Calu3 (cell line): ENCODE measurements at regions not wholly inside any gene's neighbourhood (a gene's known extent, or its start where the extent isn't known, plus 50 kb on each side); places are given as distances from the start of the nearest gene placed in this dataset.

ENCODE experiments used
- BruUV-seq: library from RNA; stranded (reverse); fragments of 400-500 nt; replicated peaks from 2 replicates; lab custom pipeline; 2021; lab: Mats Ljungman, UMichigan
- CTCF ChIA-PET: fragments of 300-600 bp; sonication (Branson Sonifier 250); formaldehyde crosslinking; loops from one replicate; lab custom pipeline; 2022; ENCODE audit warnings: antibody characterized with exemption; lab: Charles Lee
- DNase-seq: peaks from one replicate; pipeline ENCODE4 v3.0.0; 2022
- H3K27ac Mint-ChIP-seq: one replicate; pipeline ENCODE4 v1.8.0; 2022; ENCODE audit warnings: mixed read lengths; ENCODE audit not compliant: unreplicated experiment
- H3K27me3 Mint-ChIP-seq: one replicate; pipeline ENCODE4 v1.8.0; 2022; ENCODE audit warnings: mixed read lengths; ENCODE audit not compliant: unreplicated experiment
- H3K36me3 Mint-ChIP-seq: one replicate; pipeline ENCODE4 v1.8.0; 2022; ENCODE audit warnings: mild to moderate bottlenecking, moderate library complexity, mixed read lengths; ENCODE audit not compliant: insufficient read depth, unreplicated experiment
- H3K4me1 Mint-ChIP-seq: one replicate; pipeline ENCODE4 v1.8.0; 2022; ENCODE audit warnings: mild to moderate bottlenecking, low read depth, mixed read lengths; ENCODE audit not compliant: unreplicated experiment
- H3K4me3 Mint-ChIP-seq: one replicate; pipeline ENCODE4 v1.8.0; 2022; ENCODE audit warnings: mild to moderate bottlenecking, low read depth, moderate library complexity, mixed read lengths; ENCODE audit not compliant: unreplicated experiment
- H3K9me3 Mint-ChIP-seq: one replicate; pipeline ENCODE4 v1.8.0; 2022; ENCODE audit warnings: low read depth, mixed read lengths; ENCODE audit not compliant: unreplicated experiment
- CTCF ChIP-seq: fragments of 200-600 bp; IDR thresholded peaks from one replicate; pipeline ENCODE4 v1.8.0; 2022; ENCODE audit warnings: antibody characterized with exemption; ENCODE audit not compliant: unreplicated experiment
- intact Hi-C: fragments of 100-400 bp; cut with micrococcal nuclease; formaldehyde crosslinking; loops from one replicate; pipeline ENCODE4 v1.10.0; 2022; ENCODE audit not compliant: unreplicated experiment

GRCh38 chr16:63096857-63097256, 1060.6 kb upstream of the CDH8 start:
- TF ChIP-seq CTCF, result no peak
- no TSS peak for BruUV-seq
- H3K4me3 Mint-ChIP-seq, result no peak overlapping the region
- CTCF ChIA-PET, result no interaction called here
- H3K36me3 Mint-ChIP-seq, result no peaks in the 10 kb centered on the region
- no peaks in the 10 kb centered on the region for H3K4me1 Mint-ChIP-seq
- DNase-seq, result no peak
- H3K9me3 Mint-ChIP-seq, result peaks cover 5% of the 10 kb centered on the region
- intact Hi-C loops, result no loop called here
- H3K27ac Mint-ChIP-seq, result no peak overlapping the region
- no peaks in the 10 kb centered on the region for H3K27me3 Mint-ChIP-seq

- no peak for DNase-seq
- no peak for TF ChIP-seq CTCF
- intact Hi-C loops, result no loop called here
- H3K27me3 Mint-ChIP-seq, result no peaks in the 10 kb centered on the region
- no TSS peak for BruUV-seq
- CTCF ChIA-PET, result no interaction called here
- no peak overlapping the region for H3K4me3 Mint-ChIP-seq
- H3K4me1 Mint-ChIP-seq, result no peaks in the 10 kb centered on the region
- H3K36me3 Mint-ChIP-seq, result no peaks in the 10 kb centered on the region
- H3K27ac Mint-ChIP-seq, result no peak overlapping the region
- H3K9me3 Mint-ChIP-seq, result peaks cover 9% of the 10 kb centered on the region
Measured at GRCh38 chr16:63092736-63093135, 1056.5 kb upstream of the CDH8 start.

GRCh38 chr16:63082101-63082500, 1045.9 kb upstream of the CDH8 start:
- BruUV-seq, result no TSS peak
- Mint-ChIP-seq H3K4me1 (no peaks in the 10 kb centered on the region), H3K36me3 (no peaks in the 10 kb centered on the region), H3K9me3 (peaks cover 9% of the 10 kb centered on the region), H3K4me3 (no peak overlapping the region), H3K27me3 (no peaks in the 10 kb centered on the region), H3K27ac (no peak overlapping the region)
- no peak for TF ChIP-seq CTCF
- DNase-seq, result no peak
- CTCF ChIA-PET, result no interaction called here
- intact Hi-C loops, result no loop called here

- Mint-ChIP-seq H3K4me3 (no peak overlapping the region), H3K27ac (no peak overlapping the region), H3K36me3 (no peaks in the 10 kb centered on the region), H3K9me3 (peaks cover 8% of the 10 kb centered on the region), H3K4me1 (no peaks in the 10 kb centered on the region), H3K27me3 (no peaks in the 10 kb centered on the region)
- no peak for DNase-seq
- no peak for TF ChIP-seq CTCF
- CTCF ChIA-PET, result no interaction called here
- no TSS peak for BruUV-seq
- intact Hi-C loops, result no loop called here
Measured at GRCh38 chr16:63080746-63081145, 1044.5 kb upstream of the CDH8 start.
